ENCODE measurements at regions not wholly inside any gene's neighbourhood (a gene's known extent, or its start where the extent isn't known, plus 50 kb on each side); places are given as distances from the start of the nearest gene placed in this dataset.

- DNase-seq (ENCODE audit: low read depth): no peak
- TF ChIP-seq, protein P1, sequence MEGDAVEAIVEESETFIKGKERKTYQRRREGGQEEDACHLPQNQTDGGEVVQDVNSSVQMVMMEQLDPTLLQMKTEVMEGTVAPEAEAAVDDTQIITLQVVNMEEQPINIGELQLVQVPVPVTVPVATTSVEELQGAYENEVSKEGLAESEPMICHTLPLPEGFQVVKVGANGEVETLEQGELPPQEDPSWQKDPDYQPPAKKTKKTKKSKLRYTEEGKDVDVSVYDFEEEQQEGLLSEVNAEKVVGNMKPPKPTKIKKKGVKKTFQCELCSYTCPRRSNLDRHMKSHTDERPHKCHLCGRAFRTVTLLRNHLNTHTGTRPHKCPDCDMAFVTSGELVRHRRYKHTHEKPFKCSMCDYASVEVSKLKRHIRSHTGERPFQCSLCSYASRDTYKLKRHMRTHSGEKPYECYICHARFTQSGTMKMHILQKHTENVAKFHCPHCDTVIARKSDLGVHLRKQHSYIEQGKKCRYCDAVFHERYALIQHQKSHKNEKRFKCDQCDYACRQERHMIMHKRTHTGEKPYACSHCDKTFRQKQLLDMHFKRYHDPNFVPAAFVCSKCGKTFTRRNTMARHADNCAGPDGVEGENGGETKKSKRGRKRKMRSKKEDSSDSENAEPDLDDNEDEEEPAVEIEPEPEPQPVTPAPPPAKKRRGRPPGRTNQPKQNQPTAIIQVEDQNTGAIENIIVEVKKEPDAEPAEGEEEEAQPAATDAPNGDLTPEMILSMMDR (conservative IDR thresholded peaks at IDR 0.05; ENCODE audit: low read depth, low read length): no peak
Measured at GRCh38 chr2:224147174-224147573, 108.1 kb upstream of the SERPINE2 start.

GRCh38 chr2:224146356-224147160, 107.5 kb upstream of the SERPINE2 start:
- no peak for DNase-seq (ENCODE audit: low read depth)
- H3K4me3 ChIP-seq (ENCODE audit: low read depth, low read length): no peak overlapping the region
- TF ChIP-seq, protein P1 (conservative IDR thresholded peaks at IDR 0.05; ENCODE audit: low read depth, low read length): no peak

More at GRCh38 chr2:224147174-224147573, 108.1 kb upstream of the SERPINE2 start:
- no peak overlapping the region for H3K4me3 ChIP-seq (ENCODE audit: low read depth, low read length)

DNA sequence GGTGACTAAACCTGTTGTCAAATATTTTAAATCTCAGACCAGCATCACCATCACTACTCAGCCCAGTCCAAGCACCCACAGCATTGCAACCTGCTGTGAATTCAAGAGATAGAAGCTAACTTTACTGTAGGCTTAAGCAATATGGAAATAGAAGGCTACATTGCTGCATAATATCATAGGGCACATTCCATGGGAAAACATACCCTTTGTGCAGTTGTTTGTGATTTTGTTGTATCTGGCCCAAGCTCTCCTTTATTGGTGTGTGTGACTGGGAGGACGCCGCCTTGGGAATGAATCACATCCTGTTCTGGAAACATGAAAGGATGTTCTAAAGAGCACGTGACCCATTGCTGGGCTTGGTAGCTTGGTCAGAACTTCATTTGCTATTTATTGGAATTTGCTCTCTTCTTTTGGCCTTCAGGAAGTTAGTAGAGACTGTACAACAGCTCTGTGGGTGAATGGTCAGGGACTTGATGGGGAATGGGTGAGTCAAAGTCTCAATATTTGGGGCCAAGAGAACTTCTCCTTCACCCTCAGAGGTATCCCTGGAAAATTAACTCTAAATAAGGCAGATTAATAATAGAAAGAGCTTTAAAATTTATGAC, 106.8 kb upstream of the SERPINE2 start:
- peak; percentile 83 for DNase-seq (ENCODE audit: low read depth)
- H3K4me3 ChIP-seq (ENCODE audit: low read depth, low read length): no peak overlapping the region
- TF ChIP-seq, protein P1 (conservative IDR thresholded peaks at IDR 0.05; ENCODE audit: low read depth, low read length): no peak

DNA sequence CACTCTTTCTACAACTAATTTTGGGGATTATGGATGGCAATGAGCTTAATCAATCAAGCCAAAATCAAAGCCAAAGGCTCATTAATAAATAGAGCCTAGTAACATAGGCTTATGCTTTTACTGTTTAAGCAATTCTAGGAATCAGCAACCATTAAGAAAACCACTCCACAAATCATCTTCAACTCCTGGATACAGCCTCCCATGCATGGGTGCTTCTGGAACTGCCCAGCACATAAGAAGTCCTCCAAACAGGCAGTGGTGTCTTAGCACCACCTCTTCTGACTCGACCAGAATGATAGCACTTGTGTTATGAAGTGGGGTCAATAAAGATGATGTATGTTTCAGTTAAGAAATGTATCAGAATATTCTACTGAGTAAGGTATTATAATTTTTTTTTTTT, 104.4 kb upstream of the SERPINE2 start:
- H3K4me3 ChIP-seq (ENCODE audit: low read depth, low read length): no peak overlapping the region
- no peak for DNase-seq (ENCODE audit: low read depth)
- TF ChIP-seq, protein P1 (conservative IDR thresholded peaks at IDR 0.05; ENCODE audit: low read depth, low read length): no peak

- TF ChIP-seq, protein P1 (conservative IDR thresholded peaks at IDR 0.05; ENCODE audit: low read depth, low read length): peak; percentile 34
- no peak overlapping the region for H3K4me3 ChIP-seq (ENCODE audit: low read depth, low read length)
- peak; percentile 41 for DNase-seq (ENCODE audit: low read depth)
Measured at GRCh38 chr2:224142397-224143312, 103.6 kb upstream of the SERPINE2 start.

- TF ChIP-seq, protein P1 (conservative IDR thresholded peaks at IDR 0.05; ENCODE audit: low read depth, low read length): no peak
- H3K4me3 ChIP-seq (ENCODE audit: low read depth, low read length): no peak overlapping the region
- DNase-seq (ENCODE audit: low read depth): no peak
Measured at GRCh38 chr2:224141304-224141703, 102.2 kb upstream of the SERPINE2 start.

All from epithelial cell of proximal tubule (primary cell).